ENCODE measurements at regions not wholly inside any gene's neighbourhood (a gene's known extent, or its start where the extent isn't known, plus 50 kb on each side); places are given as distances from the start of the nearest gene placed in this dataset.

- H3K9me3 ChIP-seq (replicated peaks; ENCODE audit: control insufficient read depth, low read depth, low read length) = peaks cover 4% of the 10 kb centered on the region
- H3K4me3 ChIP-seq (ENCODE audit: low read length) = no peak overlapping the region
- H3K36me3 ChIP-seq (ENCODE audit: control insufficient read depth, insufficient read depth, low read length) = no peaks in the 10 kb centered on the region
- peaks cover 9% of the 10 kb centered on the region for H3K4me1 ChIP-seq (ENCODE audit: control insufficient read depth, insufficient read depth, low read length)
- H3K27ac ChIP-seq (ENCODE audit: low read length) = no peak overlapping the region
- peaks cover 3% of the 10 kb centered on the region for H3K27me3 ChIP-seq (ENCODE audit: control insufficient read depth, insufficient read depth, low read length)
- 100% methylated on average over 1 of the region's 5 CpGs for WGBS (ENCODE audit: insufficient coverage)
- no peak for DNase-seq
These were observed 382.2 kb upstream of the CADM1 start for GRCh38 chr11:115886422-115886733.

GRCh38 chr11:115885535-115886421, 381.6 kb upstream of the CADM1 start:
- 48% methylated on average over 6 of the region's 8 CpGs for WGBS (ENCODE audit: insufficient coverage)
- DNase-seq = peak; percentile 10
- peaks cover 3% of the 10 kb centered on the region for H3K27me3 ChIP-seq (ENCODE audit: control insufficient read depth, insufficient read depth, low read length)
- no peak overlapping the region for H3K27ac ChIP-seq (ENCODE audit: low read length)
- no peaks in the 10 kb centered on the region for H3K36me3 ChIP-seq (ENCODE audit: control insufficient read depth, insufficient read depth, low read length)
- no peak overlapping the region for H3K4me3 ChIP-seq (ENCODE audit: low read length)
- H3K4me1 ChIP-seq (ENCODE audit: control insufficient read depth, insufficient read depth, low read length) = peaks cover 9% of the 10 kb centered on the region
- H3K9me3 ChIP-seq (replicated peaks; ENCODE audit: control insufficient read depth, low read depth, low read length) = peaks cover 6% of the 10 kb centered on the region

GRCh38 chr11:115884800-115885534, 380.8 kb upstream of the CADM1 start:
- H3K27me3 ChIP-seq (ENCODE audit: control insufficient read depth, insufficient read depth, low read length) = peaks cover 3% of the 10 kb centered on the region
- peaks cover 9% of the 10 kb centered on the region for H3K4me1 ChIP-seq (ENCODE audit: control insufficient read depth, insufficient read depth, low read length)
- no peaks in the 10 kb centered on the region for H3K36me3 ChIP-seq (ENCODE audit: control insufficient read depth, insufficient read depth, low read length)
- H3K9me3 ChIP-seq (replicated peaks; ENCODE audit: control insufficient read depth, low read depth, low read length) = peaks cover 8% of the 10 kb centered on the region
- H3K4me3 ChIP-seq (ENCODE audit: low read length) = no peak overlapping the region
- H3K27ac ChIP-seq (ENCODE audit: low read length) = no peak overlapping the region
- DNase-seq = peak; percentile 23
- 17% methylated on average over 1 of the region's 5 CpGs for whole genome bisulfite sequencing (ENCODE audit: insufficient coverage)

- no CpG with 5 or more reads among the region's 4 CpGs for WGBS (ENCODE audit: insufficient coverage)
- H3K4me1 ChIP-seq (ENCODE audit: control insufficient read depth, insufficient read depth, low read length) = peaks cover 4% of the 10 kb centered on the region
- H3K27ac ChIP-seq (ENCODE audit: low read length) = no peak overlapping the region
- DNase-seq = no peak
- no peak overlapping the region for H3K4me3 ChIP-seq (ENCODE audit: low read length)
- no peaks in the 10 kb centered on the region for H3K27me3 ChIP-seq (ENCODE audit: control insufficient read depth, insufficient read depth, low read length)
- no peaks in the 10 kb centered on the region for H3K36me3 ChIP-seq (ENCODE audit: control insufficient read depth, insufficient read depth, low read length)
- no peaks in the 10 kb centered on the region for H3K9me3 ChIP-seq (replicated peaks; ENCODE audit: control insufficient read depth, low read depth, low read length)
These were observed 370.6 kb upstream of the CADM1 start for GRCh38 chr11:115874843-115875242.

- H3K27me3 ChIP-seq (ENCODE audit: control insufficient read depth, insufficient read depth, low read length) = no peaks in the 10 kb centered on the region
These were observed 369.6 kb upstream of the CADM1 start for GRCh38 chr11:115873813-115874212.

GRCh38 chr11:115872416-115872815, 368.2 kb upstream of the CADM1 start:
- WGBS (ENCODE audit: insufficient coverage) = 78% methylated on average over 2 of the region's 5 CpGs
- Histone ChIP-seq H3K27me3 (ENCODE audit: control insufficient read depth, insufficient read depth, low read length) (no peaks in the 10 kb centered on the region), H3K4me1 (ENCODE audit: control insufficient read depth, insufficient read depth, low read length) (peaks cover 4% of the 10 kb centered on the region), H3K9me3 (replicated peaks; ENCODE audit: control insufficient read depth, low read depth, low read length) (no peaks in the 10 kb centered on the region), H3K27ac (ENCODE audit: low read length) (no peak overlapping the region), H3K36me3 (ENCODE audit: control insufficient read depth, insufficient read depth, low read length) (no peaks in the 10 kb centered on the region), H3K4me3 (ENCODE audit: low read length) (no peak overlapping the region)
- no peak for DNase-seq

More at GRCh38 chr11:115873813-115874212, 369.6 kb upstream of the CADM1 start:
- peaks cover 4% of the 10 kb centered on the region for H3K4me1 ChIP-seq (ENCODE audit: control insufficient read depth, insufficient read depth, low read length)
- H3K4me3 ChIP-seq (ENCODE audit: low read length) = no peak overlapping the region
- H3K27ac ChIP-seq (ENCODE audit: low read length) = no peak overlapping the region
- no peaks in the 10 kb centered on the region for H3K36me3 ChIP-seq (ENCODE audit: control insufficient read depth, insufficient read depth, low read length)
- 67% methylated on average over 1 of the region's 5 CpGs for WGBS (ENCODE audit: insufficient coverage)
- no peak for DNase-seq
- H3K9me3 ChIP-seq (replicated peaks; ENCODE audit: control insufficient read depth, low read depth, low read length) = no peaks in the 10 kb centered on the region

- no peaks in the 10 kb centered on the region for H3K27me3 ChIP-seq (ENCODE audit: control insufficient read depth, insufficient read depth, low read length)
These were observed 367.0 kb upstream of the CADM1 start for GRCh38 chr11:115871161-115871760.

GRCh38 chr11:115869780-115870431, 365.7 kb upstream of the CADM1 start:
- WGBS (ENCODE audit: insufficient coverage) = 43% methylated on average over 3 of the region's 5 CpGs
- peak; percentile 50 for DNase-seq
- H3K27me3 ChIP-seq (ENCODE audit: control insufficient read depth, insufficient read depth, low read length) = no peaks in the 10 kb centered on the region

More at GRCh38 chr11:115871161-115871760, 367.0 kb upstream of the CADM1 start:
- H3K36me3 ChIP-seq (ENCODE audit: control insufficient read depth, insufficient read depth, low read length) = no peaks in the 10 kb centered on the region
- H3K27ac ChIP-seq (ENCODE audit: low read length) = no peak overlapping the region
- WGBS (ENCODE audit: insufficient coverage) = 59% methylated on average over 4 of the region's 9 CpGs
- peaks cover 4% of the 10 kb centered on the region for H3K4me1 ChIP-seq (ENCODE audit: control insufficient read depth, insufficient read depth, low read length)
- DNase-seq = no peak
- H3K4me3 ChIP-seq (ENCODE audit: low read length) = no peak overlapping the region
- H3K9me3 ChIP-seq (replicated peaks; ENCODE audit: control insufficient read depth, low read depth, low read length) = no peaks in the 10 kb centered on the region

GRCh38 chr11:115869131-115869530, 364.9 kb upstream of the CADM1 start:
- DNase-seq = no peak
- H3K9me3 ChIP-seq (replicated peaks; ENCODE audit: control insufficient read depth, low read depth, low read length) = no peaks in the 10 kb centered on the region
- no peak overlapping the region for H3K4me3 ChIP-seq (ENCODE audit: low read length)
- H3K27me3 ChIP-seq (ENCODE audit: control insufficient read depth, insufficient read depth, low read length) = no peaks in the 10 kb centered on the region
- H3K4me1 ChIP-seq (ENCODE audit: control insufficient read depth, insufficient read depth, low read length) = peaks cover 4% of the 10 kb centered on the region
- WGBS (ENCODE audit: insufficient coverage) = 92% methylated on average over 2 of the region's 2 CpGs
- H3K36me3 ChIP-seq (ENCODE audit: control insufficient read depth, insufficient read depth, low read length) = no peaks in the 10 kb centered on the region
- H3K27ac ChIP-seq (ENCODE audit: low read length) = no peak overlapping the region

More at GRCh38 chr11:115869780-115870431, 365.7 kb upstream of the CADM1 start:
- Histone ChIP-seq H3K9me3 (replicated peaks; ENCODE audit: control insufficient read depth, low read depth, low read length) (no peaks in the 10 kb centered on the region), H3K27ac (ENCODE audit: low read length) (no peak overlapping the region), H3K4me1 (ENCODE audit: control insufficient read depth, insufficient read depth, low read length) (peaks cover 4% of the 10 kb centered on the region), H3K36me3 (ENCODE audit: control insufficient read depth, insufficient read depth, low read length) (no peaks in the 10 kb centered on the region), H3K4me3 (ENCODE audit: low read length) (no peak overlapping the region)

GRCh38 chr11:115860246-115860645, 356.0 kb upstream of the CADM1 start:
- Histone ChIP-seq H3K36me3 (ENCODE audit: control insufficient read depth, insufficient read depth, low read length) (no peaks in the 10 kb centered on the region), H3K4me1 (ENCODE audit: control insufficient read depth, insufficient read depth, low read length) (no peaks in the 10 kb centered on the region), H3K9me3 (replicated peaks; ENCODE audit: control insufficient read depth, low read depth, low read length) (peaks cover 3% of the 10 kb centered on the region), H3K27ac (ENCODE audit: low read length) (no peak overlapping the region), H3K27me3 (ENCODE audit: control insufficient read depth, insufficient read depth, low read length) (no peaks in the 10 kb centered on the region), H3K4me3 (ENCODE audit: low read length) (no peak overlapping the region)
- no peak for DNase-seq
- WGBS (ENCODE audit: insufficient coverage) = no CpG with 5 or more reads among the region's 1 CpG

All from muscle of leg (tissue), 3 donors.